ENCODE measurements at regions not wholly inside any gene's neighbourhood (a gene's known extent, or its start where the extent isn't known, plus 50 kb on each side); places are given as distances from the start of the nearest gene placed in this dataset.

DNA sequence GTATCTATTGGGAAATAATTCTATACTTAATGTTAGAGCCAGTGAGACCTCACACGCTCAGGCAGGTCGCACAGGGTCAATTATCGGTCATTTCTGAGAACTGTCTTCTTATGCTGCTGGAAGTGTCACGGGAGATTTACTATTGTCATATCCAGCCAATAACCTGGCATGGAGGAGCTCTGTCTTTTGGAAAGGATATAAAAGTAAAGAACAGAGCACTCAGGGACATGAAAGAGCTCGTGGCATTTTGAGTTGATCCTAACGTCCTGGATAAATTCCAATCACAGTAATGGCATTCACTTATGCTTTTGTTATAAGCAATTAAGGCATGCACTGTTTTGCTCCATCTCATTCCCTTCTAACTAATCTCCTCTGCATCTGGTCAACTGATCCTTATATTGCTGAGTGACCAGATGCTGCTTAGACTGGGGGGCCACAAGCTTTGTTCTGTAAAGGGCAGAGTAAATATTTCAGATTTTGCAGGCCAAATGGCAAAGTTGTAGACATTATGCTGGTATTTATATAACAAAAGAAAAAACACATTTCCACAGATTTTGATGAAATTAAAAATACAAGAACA is 453.5 kb upstream of the SMIM21 start:
- no peaks in the 10 kb centered on the region for H3K9me3 ChIP-seq (ENCODE audit: control insufficient read depth, insufficient read depth, low read length)
- H3K4me3 ChIP-seq (ENCODE audit: low read depth, low read length) = no peak overlapping the region
- H3K9ac ChIP-seq (ENCODE audit: low read depth, low read length) = no peak overlapping the region
- H3K4me1 ChIP-seq (ENCODE audit: control insufficient read depth, insufficient read depth, low read length) = no peaks in the 10 kb centered on the region
- H3K27me3 ChIP-seq (ENCODE audit: control insufficient read depth, insufficient read depth, low read length) = no peaks in the 10 kb centered on the region
- no peak overlapping the region for H3K27ac ChIP-seq (ENCODE audit: low read depth, low read length)
- no peaks in the 10 kb centered on the region for H3K36me3 ChIP-seq (ENCODE audit: control insufficient read depth, insufficient read depth, low read length)

DNA sequence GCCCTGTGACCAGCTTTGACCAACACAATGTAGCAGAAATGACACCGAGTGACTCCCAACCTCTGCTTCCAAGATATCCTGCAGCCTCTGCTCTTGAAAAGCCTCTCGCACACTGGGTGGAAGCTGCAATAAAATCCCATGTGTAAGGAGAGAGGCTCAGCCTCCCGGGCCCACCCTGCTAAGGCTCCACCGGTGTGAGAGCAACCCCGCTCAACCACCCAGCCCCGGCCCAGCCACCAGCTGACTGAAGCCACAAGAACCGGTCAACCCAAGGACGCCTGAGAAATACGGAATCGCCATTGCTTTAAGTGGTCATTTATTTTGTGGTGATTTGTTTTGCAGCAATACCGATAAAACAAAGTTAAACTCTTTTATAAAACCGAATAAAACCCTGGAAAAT is 452.8 kb upstream of the SMIM21 start:
- no peaks in the 10 kb centered on the region for H3K27me3 ChIP-seq (ENCODE audit: control insufficient read depth, insufficient read depth, low read length)
- no peak overlapping the region for H3K27ac ChIP-seq (ENCODE audit: low read depth, low read length)
- H3K4me1 ChIP-seq (ENCODE audit: control insufficient read depth, insufficient read depth, low read length) = no peaks in the 10 kb centered on the region
- no peak overlapping the region for H3K4me3 ChIP-seq (ENCODE audit: low read depth, low read length)
- H3K9ac ChIP-seq (ENCODE audit: low read depth, low read length) = no peak overlapping the region
- no peaks in the 10 kb centered on the region for H3K9me3 ChIP-seq (ENCODE audit: control insufficient read depth, insufficient read depth, low read length)
- no peaks in the 10 kb centered on the region for H3K36me3 ChIP-seq (ENCODE audit: control insufficient read depth, insufficient read depth, low read length)

- Histone ChIP-seq H3K36me3 (ENCODE audit: control insufficient read depth, insufficient read depth, low read length) (no peaks in the 10 kb centered on the region), H3K4me3 (ENCODE audit: low read depth, low read length) (no peak overlapping the region), H3K9me3 (ENCODE audit: control insufficient read depth, insufficient read depth, low read length) (no peaks in the 10 kb centered on the region), H3K27ac (ENCODE audit: low read depth, low read length) (no peak overlapping the region), H3K9ac (ENCODE audit: low read depth, low read length) (no peak overlapping the region), H3K4me1 (ENCODE audit: control insufficient read depth, insufficient read depth, low read length) (no peaks in the 10 kb centered on the region), H3K27me3 (ENCODE audit: control insufficient read depth, insufficient read depth, low read length) (no peaks in the 10 kb centered on the region)
Measured at GRCh38 chr18:75879196-75879595, 451.7 kb upstream of the SMIM21 start.

- no peaks in the 10 kb centered on the region for H3K27me3 ChIP-seq (ENCODE audit: control insufficient read depth, insufficient read depth, low read length)
- H3K9ac ChIP-seq (ENCODE audit: low read depth, low read length) = no peak overlapping the region
- H3K27ac ChIP-seq (ENCODE audit: low read depth, low read length) = no peak overlapping the region
- H3K4me3 ChIP-seq (ENCODE audit: low read depth, low read length) = no peak overlapping the region
- H3K9me3 ChIP-seq (ENCODE audit: control insufficient read depth, insufficient read depth, low read length) = no peaks in the 10 kb centered on the region
- no peaks in the 10 kb centered on the region for H3K36me3 ChIP-seq (ENCODE audit: control insufficient read depth, insufficient read depth, low read length)
- H3K4me1 ChIP-seq (ENCODE audit: control insufficient read depth, insufficient read depth, low read length) = no peaks in the 10 kb centered on the region
Measured at GRCh38 chr18:75875559-75875958, 448.1 kb upstream of the SMIM21 start.

GRCh38 chr18:75874401-75875089 is 447.0 kb upstream of the SMIM21 start:
- H3K4me3 ChIP-seq (ENCODE audit: low read depth, low read length) = no peak overlapping the region
- no peaks in the 10 kb centered on the region for H3K27me3 ChIP-seq (ENCODE audit: control insufficient read depth, insufficient read depth, low read length)

GRCh38 chr18:75871596-75871995 is 444.1 kb upstream of the SMIM21 start:
- H3K27ac ChIP-seq (ENCODE audit: low read depth, low read length) = no peak overlapping the region
- H3K4me1 ChIP-seq (ENCODE audit: control insufficient read depth, insufficient read depth, low read length) = peaks cover 3% of the 10 kb centered on the region; the same call in 1 of the 2 replicates
- no peaks in the 10 kb centered on the region for H3K27me3 ChIP-seq (ENCODE audit: control insufficient read depth, insufficient read depth, low read length)
- H3K9ac ChIP-seq (ENCODE audit: low read depth, low read length) = no peak overlapping the region
- no peaks in the 10 kb centered on the region for H3K36me3 ChIP-seq (ENCODE audit: control insufficient read depth, insufficient read depth, low read length)
- H3K4me3 ChIP-seq (ENCODE audit: low read depth, low read length) = no peak overlapping the region
- H3K9me3 ChIP-seq (ENCODE audit: control insufficient read depth, insufficient read depth, low read length) = no peaks in the 10 kb centered on the region

More at GRCh38 chr18:75874401-75875089, 447.0 kb upstream of the SMIM21 start:
- Histone ChIP-seq H3K27ac (ENCODE audit: low read depth, low read length) (no peak overlapping the region), H3K36me3 (ENCODE audit: control insufficient read depth, insufficient read depth, low read length) (no peaks in the 10 kb centered on the region), H3K9me3 (ENCODE audit: control insufficient read depth, insufficient read depth, low read length) (no peaks in the 10 kb centered on the region), H3K4me1 (ENCODE audit: control insufficient read depth, insufficient read depth, low read length) (no peaks in the 10 kb centered on the region), H3K9ac (ENCODE audit: low read depth, low read length) (no peak overlapping the region)

GRCh38 chr18:75869162-75869561 is 441.7 kb upstream of the SMIM21 start:
- no peak overlapping the region for H3K4me3 ChIP-seq (ENCODE audit: low read depth, low read length)
- H3K27ac ChIP-seq (ENCODE audit: low read depth, low read length) = no peak overlapping the region
- H3K9me3 ChIP-seq (ENCODE audit: control insufficient read depth, insufficient read depth, low read length) = no peaks in the 10 kb centered on the region
- peaks cover 3% of the 10 kb centered on the region; the same call in 1 of the 2 replicates for H3K4me1 ChIP-seq (ENCODE audit: control insufficient read depth, insufficient read depth, low read length)
- no peaks in the 10 kb centered on the region for H3K36me3 ChIP-seq (ENCODE audit: control insufficient read depth, insufficient read depth, low read length)
- no peak overlapping the region for H3K9ac ChIP-seq (ENCODE audit: low read depth, low read length)
- no peaks in the 10 kb centered on the region for H3K27me3 ChIP-seq (ENCODE audit: control insufficient read depth, insufficient read depth, low read length)

DNA sequence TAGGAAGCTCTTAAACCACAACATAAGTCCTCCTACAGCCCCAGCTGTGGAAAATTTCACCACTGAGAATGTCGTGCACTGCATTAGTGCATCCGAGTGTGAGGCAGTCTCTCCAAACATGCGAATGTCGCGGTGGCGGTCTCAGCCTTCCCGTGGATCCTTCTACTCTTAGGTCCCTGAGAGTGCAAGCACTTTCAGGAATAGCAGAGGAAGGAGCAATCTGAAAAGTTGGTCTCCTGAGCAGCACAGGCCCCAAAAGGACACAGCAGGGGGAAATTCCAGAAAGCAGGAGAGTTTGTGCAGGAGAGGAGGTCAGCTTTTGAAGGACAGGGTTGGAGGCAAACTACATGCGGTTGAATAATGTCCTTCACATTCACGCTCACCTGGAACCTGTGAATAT is 440.5 kb upstream of the SMIM21 start:
- Histone ChIP-seq H3K4me1 (ENCODE audit: control insufficient read depth, insufficient read depth, low read length) (peaks cover 3% of the 10 kb centered on the region; the same call in 1 of the 2 replicates), H3K27me3 (ENCODE audit: control insufficient read depth, insufficient read depth, low read length) (no peaks in the 10 kb centered on the region), H3K27ac (ENCODE audit: low read depth, low read length) (no peak overlapping the region), H3K9ac (ENCODE audit: low read depth, low read length) (no peak overlapping the region), H3K9me3 (ENCODE audit: control insufficient read depth, insufficient read depth, low read length) (no peaks in the 10 kb centered on the region), H3K36me3 (ENCODE audit: control insufficient read depth, insufficient read depth, low read length) (no peaks in the 10 kb centered on the region), H3K4me3 (ENCODE audit: low read depth, low read length) (no peak overlapping the region)

DNA sequence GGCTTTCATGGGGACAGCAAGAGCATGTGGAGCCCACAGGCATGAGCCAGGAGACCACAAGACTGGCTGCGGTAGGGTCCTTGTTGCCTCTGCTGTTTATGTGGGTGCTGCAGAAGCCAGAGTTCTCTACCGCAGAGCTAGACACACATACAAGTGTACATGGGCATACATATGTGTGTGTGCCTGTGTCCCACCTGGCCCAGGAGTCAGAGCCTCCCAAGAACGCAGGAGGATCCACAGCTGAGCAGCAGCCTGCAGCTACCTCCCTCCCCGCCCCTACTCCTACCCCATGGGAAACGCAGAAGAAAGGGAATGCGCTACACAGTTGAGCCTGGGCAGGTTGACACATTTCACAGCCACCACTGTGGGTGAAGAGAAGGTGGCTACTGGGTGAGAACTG is 438.1 kb upstream of the SMIM21 start:
- Histone ChIP-seq H3K27ac (ENCODE audit: low read depth, low read length) (no peak overlapping the region), H3K9me3 (ENCODE audit: control insufficient read depth, insufficient read depth, low read length) (no peaks in the 10 kb centered on the region), H3K9ac (ENCODE audit: low read depth, low read length) (no peak overlapping the region), H3K4me3 (ENCODE audit: low read depth, low read length) (no peak overlapping the region), H3K4me1 (ENCODE audit: control insufficient read depth, insufficient read depth, low read length) (peaks cover 3% of the 10 kb centered on the region; the same call in 1 of the 2 replicates), H3K36me3 (ENCODE audit: control insufficient read depth, insufficient read depth, low read length) (no peaks in the 10 kb centered on the region), H3K27me3 (ENCODE audit: control insufficient read depth, insufficient read depth, low read length) (no peaks in the 10 kb centered on the region)

GRCh38 chr18:75864816-75865215 is 437.3 kb upstream of the SMIM21 start:
- Histone ChIP-seq H3K27ac (ENCODE audit: low read depth, low read length) (no peak overlapping the region), H3K9me3 (ENCODE audit: control insufficient read depth, insufficient read depth, low read length) (no peaks in the 10 kb centered on the region), H3K27me3 (ENCODE audit: control insufficient read depth, insufficient read depth, low read length) (no peaks in the 10 kb centered on the region), H3K36me3 (ENCODE audit: control insufficient read depth, insufficient read depth, low read length) (no peaks in the 10 kb centered on the region), H3K9ac (ENCODE audit: low read depth, low read length) (no peak overlapping the region), H3K4me3 (ENCODE audit: low read depth, low read length) (no peak overlapping the region), H3K4me1 (ENCODE audit: control insufficient read depth, insufficient read depth, low read length) (peaks cover 3% of the 10 kb centered on the region; the same call in 1 of the 2 replicates)

DNA sequence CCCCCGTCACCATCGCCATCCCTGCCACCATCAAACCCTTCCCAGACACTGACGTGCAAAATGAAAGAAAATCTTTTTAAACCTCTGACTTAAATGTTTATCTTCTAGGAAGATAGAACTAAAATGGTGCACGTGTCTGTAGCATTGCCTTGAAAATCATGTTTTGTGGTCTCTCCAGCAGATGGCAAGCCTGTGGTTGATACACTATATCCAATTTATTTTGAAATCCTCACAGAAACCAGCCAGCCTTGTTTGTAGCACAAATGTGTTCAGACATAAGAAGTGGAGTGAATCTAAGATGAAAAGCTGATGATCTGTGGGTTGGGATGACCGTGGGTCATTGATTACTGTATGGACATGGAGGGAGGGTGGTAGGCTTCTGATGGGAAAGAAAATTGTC is 436.2 kb upstream of the SMIM21 start:
- no peaks in the 10 kb centered on the region for H3K27me3 ChIP-seq (ENCODE audit: control insufficient read depth, insufficient read depth, low read length)
- no peak overlapping the region for H3K4me3 ChIP-seq (ENCODE audit: low read depth, low read length)
- no peak overlapping the region for H3K9ac ChIP-seq (ENCODE audit: low read depth, low read length)
- H3K36me3 ChIP-seq (ENCODE audit: control insufficient read depth, insufficient read depth, low read length) = no peaks in the 10 kb centered on the region
- no peaks in the 10 kb centered on the region for H3K9me3 ChIP-seq (ENCODE audit: control insufficient read depth, insufficient read depth, low read length)
- H3K27ac ChIP-seq (ENCODE audit: low read depth, low read length) = no peak overlapping the region
- H3K4me1 ChIP-seq (ENCODE audit: control insufficient read depth, insufficient read depth, low read length) = peaks cover 3% of the 10 kb centered on the region; the same call in 1 of the 2 replicates
